ENCODE measurements at regions not wholly inside any gene's neighbourhood (a gene's known extent, or its start where the extent isn't known, plus 50 kb on each side); places are given as distances from the start of the nearest gene placed in this dataset.
"Not testable (repeated sequence)": the region's sequence is repeated elsewhere in the genome, so short reads cannot be mapped to it uniquely, and the experiment has no call there.

- Histone ChIP-seq H3K27me3 (ENCODE audit: insufficient read depth, low read depth) (no peaks in the 10 kb centered on the region), H3K4me2 (no peak overlapping the region), H3K4me3 (IDR thresholded peaks at IDR 0.05; ENCODE audit: insufficient read depth, low read depth, low read length) (no peak overlapping the region), H3K9ac (no peak overlapping the region), H3K4me1 (ENCODE audit: low read depth, poor library complexity, severe bottlenecking) (peaks cover 31% of the 10 kb centered on the region), H3K27ac (no peak overlapping the region), H2AFZ (ENCODE audit: low read depth) (no peak overlapping the region), H4K20me1 (ENCODE audit: insufficient read depth) (no peaks in the 10 kb centered on the region), H3K79me2 (ENCODE audit: insufficient read depth, low read depth) (no peaks in the 10 kb centered on the region), H3K36me3 (ENCODE audit: insufficient read depth) (no peaks in the 10 kb centered on the region)
- TF ChIP-seq CTCF (conservative IDR thresholded peaks at IDR 0.05; ENCODE audit: low read depth, low read length), result no peak
Observed at GRCh38 chr5:117133198-117133597, 558.6 kb upstream of the SEMA6A start.

GRCh38 chr5:117131876-117132275 is 557.3 kb upstream of the SEMA6A start:
- H3K27ac ChIP-seq, result peak overlapping the region; percentile 34; the same call in 1 of the 2 replicates
- H3K27me3 ChIP-seq (ENCODE audit: insufficient read depth, low read depth), result no peaks in the 10 kb centered on the region
- TF ChIP-seq CTCF (conservative IDR thresholded peaks at IDR 0.05; ENCODE audit: low read depth, low read length), result no peak
- no peak overlapping the region for H3K4me3 ChIP-seq (IDR thresholded peaks at IDR 0.05; ENCODE audit: insufficient read depth, low read depth, low read length)
- H2AFZ ChIP-seq (ENCODE audit: low read depth), result 0 out of 2 replicates have a peak overlapping the region, but pooled peaks have one; percentile 20
- no peaks in the 10 kb centered on the region for H3K79me2 ChIP-seq (ENCODE audit: insufficient read depth, low read depth)
- peak overlapping the region; percentile 40 for H3K4me2 ChIP-seq
- H3K9ac ChIP-seq, result no peak overlapping the region
- H3K4me1 ChIP-seq (ENCODE audit: low read depth, poor library complexity, severe bottlenecking), result peaks cover 31% of the 10 kb centered on the region
- no peaks in the 10 kb centered on the region for H4K20me1 ChIP-seq (ENCODE audit: insufficient read depth)
- H3K36me3 ChIP-seq (ENCODE audit: insufficient read depth), result no peaks in the 10 kb centered on the region

DNA sequence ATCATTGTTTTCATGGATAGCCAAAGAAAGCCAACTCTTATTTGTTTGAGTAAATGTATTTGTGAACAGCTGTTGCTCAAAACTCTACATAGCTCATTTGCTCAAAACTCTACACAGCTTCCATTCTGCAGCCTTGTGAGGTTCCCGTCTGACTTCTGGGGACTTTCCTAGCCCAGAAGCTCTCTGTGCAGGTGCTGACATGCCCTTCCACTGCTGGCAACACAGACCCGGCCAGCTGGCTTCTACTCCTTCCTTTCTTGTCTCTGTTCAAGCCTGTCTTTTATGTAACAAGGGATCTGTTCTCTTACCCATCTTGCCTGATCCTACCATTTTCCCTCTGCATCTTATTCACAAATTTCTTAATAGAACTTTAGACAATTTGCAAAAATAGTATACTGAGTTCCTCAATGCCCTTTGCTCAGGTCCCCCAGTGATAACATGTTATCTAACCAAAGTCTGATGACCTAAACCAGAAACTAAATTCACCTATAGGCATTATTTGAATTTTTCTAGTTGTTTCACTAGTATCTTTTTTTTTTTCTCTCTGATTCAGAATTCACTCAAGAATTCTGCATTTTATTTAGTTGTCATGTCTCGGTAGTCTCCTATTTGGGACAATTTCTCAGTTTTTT is 556.5 kb upstream of the SEMA6A start:
- no peak for TF ChIP-seq CTCF (conservative IDR thresholded peaks at IDR 0.05; ENCODE audit: low read depth, low read length)
- Histone ChIP-seq H3K36me3 (ENCODE audit: insufficient read depth) (no peaks in the 10 kb centered on the region), H3K4me2 (peak overlapping the region; percentile 40), H3K4me3 (IDR thresholded peaks at IDR 0.05; ENCODE audit: insufficient read depth, low read depth, low read length) (no peak overlapping the region), H3K9ac (no peak overlapping the region), H3K27me3 (ENCODE audit: insufficient read depth, low read depth) (no peaks in the 10 kb centered on the region), H2AFZ (ENCODE audit: low read depth) (0 out of 2 replicates have a peak overlapping the region, but pooled peaks have one; percentile 20), H3K4me1 (ENCODE audit: low read depth, poor library complexity, severe bottlenecking) (peaks cover 31% of the 10 kb centered on the region), H3K27ac (peak overlapping the region; percentile 34; the same call in 1 of the 2 replicates), H3K79me2 (ENCODE audit: insufficient read depth, low read depth) (no peaks in the 10 kb centered on the region), H4K20me1 (ENCODE audit: insufficient read depth) (no peaks in the 10 kb centered on the region)

GRCh38 chr5:117118499-117118898 is 543.9 kb upstream of the SEMA6A start:
- H3K4me1 ChIP-seq (ENCODE audit: low read depth, poor library complexity, severe bottlenecking), result no peaks in the 10 kb centered on the region
- no peak overlapping the region for H3K4me3 ChIP-seq (IDR thresholded peaks at IDR 0.05; ENCODE audit: insufficient read depth, low read depth, low read length)
- no peak overlapping the region for H3K27ac ChIP-seq
- no peak overlapping the region for H3K9ac ChIP-seq
- no peaks in the 10 kb centered on the region for H3K79me2 ChIP-seq (ENCODE audit: insufficient read depth, low read depth)
- no peaks in the 10 kb centered on the region for H3K27me3 ChIP-seq (ENCODE audit: insufficient read depth, low read depth)
- H4K20me1 ChIP-seq (ENCODE audit: insufficient read depth), result no peaks in the 10 kb centered on the region
- no peak overlapping the region for H3K4me2 ChIP-seq
- H2AFZ ChIP-seq (ENCODE audit: low read depth), result no peak overlapping the region
- no peaks in the 10 kb centered on the region for H3K36me3 ChIP-seq (ENCODE audit: insufficient read depth)
- no peak for TF ChIP-seq CTCF (conservative IDR thresholded peaks at IDR 0.05; ENCODE audit: low read depth, low read length)

GRCh38 chr5:117117314-117117713 is 542.7 kb upstream of the SEMA6A start:
- H3K4me3 ChIP-seq (IDR thresholded peaks at IDR 0.05; ENCODE audit: insufficient read depth, low read depth, low read length); H2AFZ ChIP-seq (ENCODE audit: low read depth); H3K4me1 ChIP-seq (ENCODE audit: low read depth, poor library complexity, severe bottlenecking); H3K4me2 ChIP-seq; H4K20me1 ChIP-seq (ENCODE audit: insufficient read depth); H3K36me3 ChIP-seq (ENCODE audit: insufficient read depth); H3K27ac ChIP-seq; H3K79me2 ChIP-seq (ENCODE audit: insufficient read depth, low read depth); H3K9ac ChIP-seq; H3K27me3 ChIP-seq (ENCODE audit: insufficient read depth, low read depth): not testable (repeated sequence)

Data from KMS-11 (cell line).